ENCODE measurements at regions not wholly inside any gene's neighbourhood (a gene's known extent, or its start where the extent isn't known, plus 50 kb on each side); places are given as distances from the start of the nearest gene placed in this dataset.
"Not testable (repeated sequence)": the region's sequence is repeated elsewhere in the genome, so short reads cannot be mapped to it uniquely, and the experiment has no call there.

- DNase-seq: no peak
These were observed 103.3 kb downstream of the TMEM144 start for GRCh38 chr4:158313566-158313965.

GRCh38 chr4:158314756-158315487 lies 104.6 kb downstream of the TMEM144 start:
- no peak for DNase-seq

- no peak for DNase-seq
These were observed 105.4 kb downstream of the TMEM144 start for GRCh38 chr4:158315706-158316105.

- no peak for DNase-seq
These were observed 106.0 kb downstream of the TMEM144 start for GRCh38 chr4:158316264-158316663.

- no peak for DNase-seq
These were observed 109.6 kb downstream of the TMEM144 start for GRCh38 chr4:158319880-158320279.

- DNase-seq: no peak
These were observed 111.8 kb downstream of the TMEM144 start for GRCh38 chr4:158322109-158322508.

- DNase-seq: no peak
These were observed 117.2 kb downstream of the TMEM144 start for GRCh38 chr4:158327525-158327924.

GRCh38 chr4:158331863-158332262 lies 121.6 kb downstream of the TMEM144 start:
- DNase-seq: no peak

- no peak for DNase-seq
These were observed 123.5 kb downstream of the TMEM144 start for GRCh38 chr4:158333820-158334219.

GRCh38 chr4:158341896-158342295 lies 131.6 kb downstream of the TMEM144 start:
- no peak for DNase-seq

GRCh38 chr4:158346576-158346975 lies 136.3 kb downstream of the TMEM144 start:
- DNase-seq: no peak

- no peak for DNase-seq
These were observed 137.3 kb downstream of the TMEM144 start for GRCh38 chr4:158347556-158347955.

- no peak for DNase-seq
These were observed 139.9 kb downstream of the TMEM144 start for GRCh38 chr4:158350161-158350560.

- no peak for DNase-seq
These were observed 143.4 kb downstream of the TMEM144 start for GRCh38 chr4:158353541-158354304.

- no peak for DNase-seq
These were observed 146.0 kb downstream of the TMEM144 start for GRCh38 chr4:158356301-158356700.

GRCh38 chr4:158367932-158368441 lies 153.7 kb upstream of the RXFP1 start:
- DNase-seq: not testable (repeated sequence)

GRCh38 chr4:158371158-158371557 lies 150.5 kb upstream of the RXFP1 start:
- DNase-seq: no peak

GRCh38 chr4:158374318-158374717 lies 147.4 kb upstream of the RXFP1 start:
- no peak for DNase-seq

- DNase-seq: no peak
These were observed 145.4 kb upstream of the RXFP1 start for GRCh38 chr4:158376106-158376840.

GRCh38 chr4:158384414-158384813 lies 137.3 kb upstream of the RXFP1 start:
- DNase-seq: no peak

- DNase-seq: no peak
These were observed 126.3 kb upstream of the RXFP1 start for GRCh38 chr4:158395343-158395742.

- DNase-seq: no peak
These were observed 125.8 kb upstream of the RXFP1 start for GRCh38 chr4:158395889-158396288.

- no peak for DNase-seq
These were observed 123.9 kb upstream of the RXFP1 start for GRCh38 chr4:158397781-158398180.

All from left hindlimb (tissue), 1 donor.